ENCODE measurements at regions not wholly inside any gene's neighbourhood (a gene's known extent, or its start where the extent isn't known, plus 50 kb on each side); places are given as distances from the start of the nearest gene placed in this dataset.

DNA sequence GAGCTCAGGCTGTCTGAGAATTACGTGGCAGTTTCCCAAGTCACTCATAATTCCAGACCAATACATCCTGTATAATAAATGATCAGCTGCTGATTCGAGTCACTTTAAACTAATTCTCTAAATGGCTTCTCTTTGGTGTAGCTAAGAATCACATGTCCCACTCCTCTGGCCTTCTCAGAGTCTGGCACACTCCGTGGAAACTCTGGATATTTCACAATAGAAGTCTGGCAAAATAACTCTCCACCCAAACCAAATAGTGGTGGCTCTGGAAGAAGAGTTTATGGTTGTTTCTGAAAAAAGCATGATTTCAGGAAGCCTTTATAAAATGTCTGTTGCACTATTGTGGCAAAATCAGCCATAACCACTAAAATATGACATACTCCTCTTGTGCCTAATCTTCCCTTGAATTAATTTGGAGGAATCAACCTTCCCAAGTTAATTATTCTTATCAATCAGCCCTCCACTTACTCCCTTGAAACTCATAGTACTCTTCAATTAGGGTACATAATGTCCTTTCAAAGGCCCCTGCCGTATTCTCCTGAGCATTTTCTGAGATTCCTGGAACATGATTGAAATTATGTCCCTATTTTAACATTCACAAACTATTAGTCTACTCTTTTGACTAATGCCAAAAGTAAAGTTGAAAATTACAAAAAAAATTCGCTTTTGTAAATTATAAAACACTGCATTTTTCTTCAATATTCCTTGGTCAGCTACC, 991.6 kb downstream of the FAT4 start:
- TF ChIP-seq, protein P1, sequence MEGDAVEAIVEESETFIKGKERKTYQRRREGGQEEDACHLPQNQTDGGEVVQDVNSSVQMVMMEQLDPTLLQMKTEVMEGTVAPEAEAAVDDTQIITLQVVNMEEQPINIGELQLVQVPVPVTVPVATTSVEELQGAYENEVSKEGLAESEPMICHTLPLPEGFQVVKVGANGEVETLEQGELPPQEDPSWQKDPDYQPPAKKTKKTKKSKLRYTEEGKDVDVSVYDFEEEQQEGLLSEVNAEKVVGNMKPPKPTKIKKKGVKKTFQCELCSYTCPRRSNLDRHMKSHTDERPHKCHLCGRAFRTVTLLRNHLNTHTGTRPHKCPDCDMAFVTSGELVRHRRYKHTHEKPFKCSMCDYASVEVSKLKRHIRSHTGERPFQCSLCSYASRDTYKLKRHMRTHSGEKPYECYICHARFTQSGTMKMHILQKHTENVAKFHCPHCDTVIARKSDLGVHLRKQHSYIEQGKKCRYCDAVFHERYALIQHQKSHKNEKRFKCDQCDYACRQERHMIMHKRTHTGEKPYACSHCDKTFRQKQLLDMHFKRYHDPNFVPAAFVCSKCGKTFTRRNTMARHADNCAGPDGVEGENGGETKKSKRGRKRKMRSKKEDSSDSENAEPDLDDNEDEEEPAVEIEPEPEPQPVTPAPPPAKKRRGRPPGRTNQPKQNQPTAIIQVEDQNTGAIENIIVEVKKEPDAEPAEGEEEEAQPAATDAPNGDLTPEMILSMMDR (IDR thresholded peaks at IDR 0.05; ENCODE audit: control extremely low read depth, extremely low read depth) = no peak
- Histone ChIP-seq H3K9ac (ENCODE audit: insufficient read depth in 1 of 2, low read length in 2 of 2) (no peak overlapping the region), H3K9me3 (ENCODE audit: control insufficient read depth in 4 of 4, insufficient read depth in 3 of 4, low read length in 3 of 4) (no peaks in the 10 kb centered on the region), H3K36me3 (ENCODE audit: control insufficient read depth in 4 of 4, insufficient read depth in 4 of 4, low read length in 4 of 4) (no peaks in the 10 kb centered on the region), H3K27me3 (ENCODE audit: control insufficient read depth in 3 of 3, insufficient read depth in 3 of 3, low read length in 2 of 3) (no peaks in the 10 kb centered on the region), H3K27ac (ENCODE audit: low read depth in 1 of 2, low read length in 1 of 2) (no peak overlapping the region), H3K4me1 (ENCODE audit: control insufficient read depth in 5 of 5, insufficient read depth in 5 of 5, low read length in 5 of 5) (peaks cover 0 to 3% (median 0%) of the 10 kb centered on the region in 5 donors), H3K4me3 (no peak overlapping the region)
- ATAC-seq (ENCODE audit: insufficient read depth, low FRiP score) (no peak), DNase-seq (peak in 2 of 3 donors; percentile 24 to 34)
- WGBS, 2 donors = 68 to 79% methylated on average over 5 of the region's 5 CpGs

DNA sequence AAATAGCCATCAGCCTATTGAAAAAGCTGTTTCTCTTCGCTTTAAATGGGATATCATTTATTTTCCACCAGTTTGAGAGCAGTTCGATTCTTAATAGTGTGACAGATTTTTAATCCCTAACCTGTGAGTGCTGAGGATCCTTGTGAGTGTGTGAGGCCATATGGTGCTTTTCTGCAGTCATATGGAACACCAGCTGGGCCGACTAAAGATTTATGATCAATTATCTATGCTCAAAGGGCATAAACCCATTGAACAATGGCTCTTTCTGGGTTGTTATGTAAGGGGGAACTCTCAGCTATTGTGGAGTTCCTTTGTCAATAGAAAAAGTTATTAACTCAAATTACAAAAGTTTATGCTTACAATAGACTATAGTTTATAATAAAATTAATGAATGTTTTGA, 1003.6 kb downstream of the FAT4 start:
- no peak for DNase-seq
- Histone ChIP-seq H3K4me3 (no peak overlapping the region), H3K27ac (ENCODE audit: low read depth in 1 of 2, low read length in 1 of 2) (no peak overlapping the region), H3K9ac (ENCODE audit: insufficient read depth in 1 of 2, low read length in 2 of 2) (no peak overlapping the region), H3K36me3 (ENCODE audit: control insufficient read depth in 4 of 4, insufficient read depth in 4 of 4, low read length in 4 of 4) (no peaks in the 10 kb centered on the region), H3K27me3 (ENCODE audit: control insufficient read depth in 3 of 3, insufficient read depth in 3 of 3, low read length in 2 of 3) (no peaks in the 10 kb centered on the region), H3K9me3 (ENCODE audit: control insufficient read depth in 4 of 4, insufficient read depth in 3 of 4, low read length in 3 of 4) (no peaks in the 10 kb centered on the region), H3K4me1 (ENCODE audit: control insufficient read depth in 5 of 5, insufficient read depth in 5 of 5, low read length in 5 of 5) (no peaks in the 10 kb centered on the region)
- no peak for ATAC-seq (ENCODE audit: insufficient read depth, low FRiP score)
- 63 to 77% methylated on average over 3 of the region's 3 CpGs for WGBS, 2 donors
- TF ChIP-seq, protein P1 (IDR thresholded peaks at IDR 0.05; ENCODE audit: control extremely low read depth, extremely low read depth) = no peak

DNA sequence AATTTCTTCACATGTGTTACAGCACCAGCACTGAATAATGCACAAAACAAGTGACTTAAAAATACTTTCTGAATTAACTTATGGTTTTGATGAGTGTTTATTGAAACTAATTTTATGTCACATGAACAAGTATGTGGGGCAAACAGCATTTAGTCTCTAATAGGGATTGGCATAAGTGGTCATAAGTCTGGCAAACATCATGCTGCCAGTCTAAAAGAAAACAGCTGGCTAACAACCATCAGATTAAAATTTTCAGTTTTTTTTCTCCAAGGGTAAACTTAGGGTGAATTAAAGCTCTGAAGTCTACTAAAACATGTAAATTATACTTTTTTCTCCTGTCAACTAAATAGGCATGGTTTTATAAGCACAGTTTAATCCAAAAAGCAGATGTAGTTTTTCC, 1014.2 kb downstream of the FAT4 start:
- DNase-seq (peak in 2 of 3 donors; percentile 15 to 27), ATAC-seq (ENCODE audit: insufficient read depth, low FRiP score) (no peak)
- Histone ChIP-seq H3K27ac (ENCODE audit: low read depth in 1 of 2, low read length in 1 of 2) (no peak overlapping the region), H3K4me1 (ENCODE audit: control insufficient read depth in 5 of 5, insufficient read depth in 5 of 5, low read length in 5 of 5) (peaks cover 0 to 4% (median 0%) of the 10 kb centered on the region in 5 donors), H3K36me3 (ENCODE audit: control insufficient read depth in 4 of 4, insufficient read depth in 4 of 4, low read length in 4 of 4) (no peaks in the 10 kb centered on the region), H3K9me3 (ENCODE audit: control insufficient read depth in 4 of 4, insufficient read depth in 3 of 4, low read length in 3 of 4) (no peaks in the 10 kb centered on the region), H3K27me3 (ENCODE audit: control insufficient read depth in 3 of 3, insufficient read depth in 3 of 3, low read length in 2 of 3) (no peaks in the 10 kb centered on the region), H3K9ac (ENCODE audit: insufficient read depth in 1 of 2, low read length in 2 of 2) (no peak overlapping the region), H3K4me3 (no peak overlapping the region)
- TF ChIP-seq, protein P1 (IDR thresholded peaks at IDR 0.05; ENCODE audit: control extremely low read depth, extremely low read depth) = no peak

DNA sequence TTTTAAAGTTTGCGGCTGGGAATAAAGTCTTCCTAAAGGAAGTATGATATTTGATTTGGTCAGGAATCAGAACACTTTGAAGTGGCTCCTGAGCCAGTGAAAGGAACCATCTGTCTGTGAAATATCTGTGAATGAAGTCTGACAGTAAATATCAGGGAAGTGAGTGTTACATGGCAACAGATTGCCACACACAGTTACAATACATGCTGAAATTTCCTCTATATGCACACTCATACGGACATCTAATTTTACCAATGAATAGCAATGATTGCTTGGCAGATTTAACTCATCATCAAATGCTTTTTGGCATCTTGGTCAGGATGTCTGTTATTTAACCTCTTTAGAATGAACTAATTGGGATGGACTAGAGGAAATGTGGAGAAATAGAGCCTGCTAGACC, 1023.8 kb downstream of the FAT4 start:
- Histone ChIP-seq H3K9me3 (ENCODE audit: control insufficient read depth in 4 of 4, insufficient read depth in 3 of 4, low read length in 3 of 4) (no peaks in the 10 kb centered on the region), H3K4me1 (ENCODE audit: control insufficient read depth in 5 of 5, insufficient read depth in 5 of 5, low read length in 5 of 5) (peaks cover 0 to 17% (median 4%) of the 10 kb centered on the region in 5 donors), H3K9ac (ENCODE audit: insufficient read depth in 1 of 2, low read length in 2 of 2) (no peak overlapping the region), H3K27ac (ENCODE audit: low read depth in 1 of 2, low read length in 1 of 2) (no peak overlapping the region), H3K27me3 (ENCODE audit: control insufficient read depth in 3 of 3, insufficient read depth in 3 of 3, low read length in 2 of 3) (no peaks in the 10 kb centered on the region), H3K4me3 (no peak overlapping the region), H3K36me3 (ENCODE audit: control insufficient read depth in 4 of 4, insufficient read depth in 4 of 4, low read length in 4 of 4) (no peaks in the 10 kb centered on the region)
- DNase-seq = peak; percentile 64 to 93 (median 92)
- no peak for ATAC-seq (ENCODE audit: insufficient read depth, low FRiP score)
- 46 to 61% methylated on average over 2 of the region's 2 CpGs for WGBS, 2 donors
- TF ChIP-seq, protein P1 (IDR thresholded peaks at IDR 0.05; ENCODE audit: control extremely low read depth, extremely low read depth) = no peak

Data from lung (tissue), 11 donors.